HG03139 (cell line): ENCODE measurements at regions not wholly inside any gene's neighbourhood (a gene's known extent, or its start where the extent isn't known, plus 50 kb on each side); places are given as distances from the start of the nearest gene placed in this dataset.

Experiments used
- ATAC-seq: cut with Tn5 transposase; IDR thresholded peaks from one replicate; pipeline ENCODE4 v1.9.1; 2021; ENCODE audit not compliant: unreplicated experiment

DNA sequence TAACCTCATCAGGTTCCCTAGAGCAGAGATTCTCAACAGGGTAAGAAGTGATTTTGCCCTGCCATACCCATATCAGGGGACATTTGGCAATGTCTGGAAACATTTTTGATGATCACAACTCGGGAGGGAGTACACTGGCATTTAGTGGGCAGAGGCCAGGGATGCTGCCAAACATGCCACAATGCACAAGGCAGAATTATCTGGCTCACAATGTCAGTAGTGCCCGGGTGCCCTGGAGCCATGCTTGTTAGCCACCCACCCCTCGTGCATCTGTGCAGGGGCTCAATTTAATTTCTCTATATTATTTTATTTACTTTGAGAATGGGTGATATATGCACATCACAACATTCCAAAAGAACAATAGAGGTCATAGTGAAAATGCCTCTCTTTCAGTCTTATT is 82.0 kb upstream of the DHX15 start:
- ATAC-seq: no peak

DNA sequence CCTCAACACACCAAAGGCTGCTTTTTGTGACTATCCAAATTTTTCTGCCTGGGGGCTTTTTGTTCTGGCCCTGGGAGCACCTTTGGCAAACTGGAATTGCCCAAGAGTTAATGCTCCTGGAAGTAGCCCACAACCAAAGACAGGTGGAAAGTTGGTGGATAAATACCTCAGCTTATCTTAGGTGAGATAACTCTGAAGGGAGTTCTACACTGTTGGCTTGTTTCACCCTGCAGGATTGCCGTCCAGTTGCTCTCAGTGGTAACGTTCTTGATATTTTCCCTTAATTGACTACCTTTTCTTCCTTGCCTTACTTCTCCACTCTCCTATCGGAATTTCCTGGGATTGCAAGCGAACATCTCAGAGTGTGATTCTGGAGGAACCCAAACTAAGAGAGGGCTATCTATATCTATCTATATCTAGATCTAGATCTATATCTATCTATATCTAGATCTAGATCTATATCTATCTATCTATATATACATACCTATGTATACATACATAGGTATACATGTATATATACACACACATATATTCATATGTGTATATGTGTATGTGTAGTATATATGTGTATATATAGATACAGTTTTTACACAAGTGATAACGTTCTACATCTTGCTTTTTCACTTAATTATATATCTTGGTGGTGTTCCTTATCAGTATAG is 82.6 kb upstream of the DHX15 start:
- no peak for ATAC-seq

DNA sequence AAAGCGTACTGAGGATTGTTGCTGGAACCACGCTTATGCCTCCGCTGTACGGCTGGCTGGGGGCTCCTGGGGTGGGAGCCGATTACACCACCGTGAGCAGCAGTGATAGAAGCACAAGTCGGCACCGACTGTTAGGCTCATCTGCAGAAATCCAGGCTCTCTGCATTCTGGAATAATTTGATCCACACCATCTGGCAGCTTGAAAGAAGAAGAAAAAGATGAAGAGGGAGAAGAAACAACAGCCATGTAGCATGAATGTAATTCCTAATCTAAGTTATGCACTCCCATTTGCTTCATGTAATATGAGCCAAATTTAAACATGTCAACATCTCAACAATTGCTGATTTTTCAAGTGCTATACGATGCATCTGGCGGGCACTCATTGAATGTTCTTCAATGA is 84.6 kb upstream of the DHX15 start:
- no peak for ATAC-seq

DNA sequence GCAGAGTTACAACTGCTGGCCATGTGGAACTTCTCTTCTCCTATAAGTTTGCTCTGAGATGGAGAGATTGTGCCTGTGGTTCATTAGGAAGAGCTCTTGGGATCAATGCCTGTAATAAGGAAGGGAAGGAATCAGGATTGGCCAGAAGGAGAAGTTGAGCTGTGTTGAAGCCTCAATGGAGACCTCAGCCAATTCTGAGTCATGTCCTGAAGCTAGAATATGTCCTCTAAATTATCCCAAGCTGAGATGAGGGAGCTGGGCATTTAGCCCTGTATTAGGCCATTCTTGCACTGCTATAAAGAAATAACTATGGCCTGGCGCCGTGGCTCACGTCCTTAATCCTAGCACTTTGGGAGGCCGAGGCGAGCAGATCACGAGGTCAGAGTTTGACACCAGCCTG is 85.4 kb upstream of the DHX15 start:
- no peak for ATAC-seq

DNA sequence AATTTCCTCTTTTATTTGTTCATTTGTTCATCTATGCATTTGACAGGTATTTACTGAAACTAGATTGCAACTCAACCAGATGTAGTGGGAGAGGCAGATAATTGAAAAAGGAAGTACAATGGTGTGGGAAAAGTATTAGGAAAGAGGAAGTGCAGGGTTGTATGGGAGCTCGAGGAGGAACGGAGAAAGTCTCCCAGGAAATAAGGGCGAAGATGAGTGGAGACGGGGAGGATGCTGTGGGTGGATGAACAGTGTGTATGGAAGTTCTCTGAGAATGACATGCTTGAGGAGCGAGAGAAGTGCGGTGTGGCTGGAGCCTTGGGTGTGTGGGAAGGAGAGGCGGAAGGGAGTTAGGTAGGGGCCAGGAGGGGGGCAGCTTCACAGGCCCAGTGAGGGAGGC is 87.5 kb upstream of the DHX15 start:
- ATAC-seq: no peak

DNA sequence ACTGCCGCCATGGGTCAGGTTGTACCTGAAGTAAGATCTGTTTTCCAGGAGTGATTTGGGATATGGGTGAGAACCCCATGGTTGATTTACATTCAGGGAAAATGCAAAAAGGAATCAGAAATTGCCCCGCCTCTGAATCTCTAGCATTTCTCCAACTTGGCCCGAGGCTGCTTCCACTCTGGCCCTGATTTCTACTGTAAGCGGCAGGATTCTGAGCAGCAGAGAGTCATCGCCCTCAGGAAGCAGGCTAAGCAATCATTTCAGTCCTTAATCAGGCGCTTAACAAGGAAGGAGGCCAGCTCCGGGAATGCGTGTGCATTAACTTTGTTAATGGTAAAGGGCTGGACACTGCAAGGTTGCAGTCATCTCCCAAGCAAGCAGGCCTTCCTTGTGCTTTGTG is 88.5 kb upstream of the DHX15 start:
- no peak for ATAC-seq

DNA sequence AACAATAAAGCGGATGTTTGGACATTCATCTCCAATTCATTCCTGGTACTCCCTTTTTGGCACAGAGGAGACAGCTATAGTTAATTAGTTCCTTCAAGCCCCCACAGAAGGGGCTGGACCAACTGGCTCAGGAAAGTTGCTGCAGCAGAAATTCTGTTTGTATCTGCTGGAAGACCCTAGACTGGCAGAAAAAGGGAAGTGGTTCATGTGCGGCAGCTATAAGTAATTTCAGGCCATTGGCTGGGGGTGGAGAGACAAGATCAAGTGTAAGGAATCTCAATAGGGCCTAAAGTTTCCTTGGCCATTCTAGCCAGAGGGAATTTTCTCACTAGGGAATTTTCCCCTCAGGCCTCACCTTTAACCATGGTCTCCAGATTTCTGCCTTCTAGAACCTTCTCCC is 89.9 kb upstream of the DHX15 start:
- no peak for ATAC-seq

DNA sequence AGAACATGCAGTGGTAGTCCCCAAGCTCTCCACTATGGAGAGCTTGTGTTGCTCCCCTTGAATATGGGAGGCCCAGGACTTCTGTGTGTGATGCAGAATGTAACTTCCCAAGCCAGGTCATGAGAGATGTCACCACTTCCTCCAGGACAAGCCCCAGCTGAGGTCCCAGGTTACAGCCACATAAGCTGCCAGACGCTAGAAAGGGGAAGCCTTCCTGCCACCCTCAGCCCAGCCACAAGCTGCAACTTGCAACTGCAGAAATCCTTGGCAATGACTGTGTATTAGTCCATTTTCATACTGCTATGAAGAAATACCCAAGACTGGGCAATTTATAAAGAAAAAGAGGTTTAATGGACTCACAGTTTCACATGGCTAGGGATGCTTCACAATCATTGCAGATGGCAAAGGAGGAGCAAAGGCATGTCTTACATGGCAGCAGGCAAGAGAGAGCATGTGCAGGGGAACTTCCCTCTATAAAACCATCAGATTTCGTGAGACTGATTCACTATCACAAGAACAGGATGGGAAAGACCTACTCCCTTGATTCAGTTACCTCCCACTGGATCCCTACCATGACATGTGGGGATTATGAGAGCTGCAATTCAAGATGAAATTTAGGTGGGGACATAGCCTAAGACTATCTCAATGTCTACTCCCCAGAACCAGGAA is 91.5 kb upstream of the DHX15 start:
- no peak for ATAC-seq

DNA sequence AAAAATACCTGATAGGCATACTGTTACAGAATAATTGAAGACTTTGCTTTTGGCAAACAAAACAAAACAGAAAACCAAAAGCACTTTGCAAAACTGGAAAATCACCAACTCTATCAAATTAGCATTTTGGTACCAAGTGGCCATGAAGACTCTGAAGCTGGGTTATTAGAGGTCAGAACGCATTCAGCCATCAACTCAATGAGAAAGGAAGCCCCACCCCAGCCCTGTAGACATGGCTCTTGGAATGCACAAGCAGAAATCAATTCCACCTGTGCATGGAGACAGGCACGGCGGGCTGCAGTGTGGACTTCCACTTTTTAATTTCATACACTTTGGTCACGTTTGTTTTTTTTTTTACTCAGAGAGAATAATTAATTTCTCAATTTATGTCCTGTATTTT is 93.6 kb upstream of the DHX15 start:
- ATAC-seq: no peak

DNA sequence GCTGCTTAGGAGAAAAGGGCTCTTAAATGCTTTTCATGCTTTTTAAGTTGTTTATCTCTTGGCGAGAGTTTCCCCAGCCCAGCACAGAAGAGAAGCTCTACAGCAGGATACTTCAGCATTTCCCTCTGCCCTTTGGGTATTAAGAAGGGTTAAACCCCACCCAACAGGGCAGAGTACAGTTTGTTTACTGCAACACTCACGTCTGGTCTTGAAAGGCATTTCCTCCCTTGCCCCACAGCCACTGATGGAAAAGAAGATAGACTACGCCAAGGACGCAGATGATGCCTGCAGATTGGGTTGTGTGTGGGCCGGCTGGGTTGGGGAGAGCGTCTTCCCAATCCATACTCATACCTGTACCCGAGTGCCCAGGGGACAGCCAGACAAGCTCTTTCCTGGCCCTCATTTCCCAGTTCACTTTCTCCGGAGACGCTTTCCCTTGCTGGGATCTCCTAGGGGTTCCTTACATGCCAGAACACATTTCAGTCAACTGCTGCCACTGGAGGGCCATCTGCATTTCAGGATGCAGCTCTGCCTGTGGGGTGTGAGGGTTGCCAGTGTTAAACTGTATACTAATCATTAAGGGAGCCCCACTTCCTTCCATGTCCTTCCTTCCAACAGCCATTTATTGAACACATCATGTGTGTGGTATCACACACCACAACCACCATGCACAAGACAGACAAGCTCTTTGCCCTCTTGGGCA is 96.5 kb upstream of the DHX15 start:
- no peak for ATAC-seq

DNA sequence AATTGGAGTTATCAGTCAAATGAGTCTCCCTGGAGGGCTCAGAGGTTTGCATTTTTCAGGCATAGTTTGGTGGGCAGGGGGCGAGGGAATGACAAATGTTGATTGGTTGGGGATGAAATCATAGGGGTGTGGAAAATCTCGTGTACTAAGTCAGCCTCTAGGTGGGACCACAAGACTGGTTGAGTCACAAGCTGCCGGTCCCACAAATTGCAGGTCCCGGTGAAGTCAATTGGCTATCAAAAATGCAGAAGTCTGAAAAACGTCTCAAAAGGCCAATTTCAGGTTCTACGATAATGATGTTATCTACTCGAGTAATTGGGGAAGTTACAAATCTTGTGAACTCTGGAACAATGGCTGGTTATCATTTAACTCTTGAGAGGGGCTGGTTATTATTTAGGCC is 98.8 kb upstream of the DHX15 start:
- ATAC-seq: no peak

DNA sequence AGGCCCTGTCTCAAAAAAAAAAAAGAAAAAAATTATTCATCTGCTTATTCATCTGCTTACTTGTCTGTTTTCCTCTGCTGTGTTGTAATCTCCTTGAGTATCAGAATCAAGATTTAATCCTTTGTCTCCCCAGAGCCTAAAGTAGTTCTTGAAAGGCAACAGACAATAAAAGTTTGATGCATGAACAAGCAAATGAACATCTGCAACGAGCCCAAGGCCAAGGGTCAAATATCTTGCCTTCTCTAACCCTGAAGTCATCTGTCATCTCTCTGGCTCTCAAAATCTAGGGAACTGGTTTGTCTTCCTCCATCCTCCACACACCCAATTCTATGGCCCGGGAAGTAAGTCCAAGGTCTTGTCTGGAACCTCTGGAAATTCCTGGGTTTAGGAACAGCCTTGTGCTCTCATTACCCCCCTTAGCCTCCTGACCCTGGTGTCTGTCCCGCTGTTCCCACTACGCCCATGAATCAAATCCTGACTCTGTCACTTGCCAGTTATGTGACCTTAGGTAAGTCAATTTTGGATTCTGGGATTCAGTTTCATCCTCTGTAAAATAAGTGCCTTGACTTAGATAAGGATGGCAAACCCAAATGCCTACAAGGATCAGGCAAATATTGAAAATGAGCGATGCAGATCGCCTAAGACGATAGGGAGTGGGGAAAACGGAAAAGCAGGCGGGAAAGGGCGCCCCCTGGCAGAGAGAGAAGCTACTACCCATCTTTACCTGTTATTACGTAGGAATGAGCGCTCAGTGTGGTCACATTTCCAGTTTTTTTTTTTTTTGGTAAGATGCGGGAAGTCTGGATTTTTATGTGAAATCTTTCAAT is 102.7 kb upstream of the DHX15 start:
- ATAC-seq: no peak

DNA sequence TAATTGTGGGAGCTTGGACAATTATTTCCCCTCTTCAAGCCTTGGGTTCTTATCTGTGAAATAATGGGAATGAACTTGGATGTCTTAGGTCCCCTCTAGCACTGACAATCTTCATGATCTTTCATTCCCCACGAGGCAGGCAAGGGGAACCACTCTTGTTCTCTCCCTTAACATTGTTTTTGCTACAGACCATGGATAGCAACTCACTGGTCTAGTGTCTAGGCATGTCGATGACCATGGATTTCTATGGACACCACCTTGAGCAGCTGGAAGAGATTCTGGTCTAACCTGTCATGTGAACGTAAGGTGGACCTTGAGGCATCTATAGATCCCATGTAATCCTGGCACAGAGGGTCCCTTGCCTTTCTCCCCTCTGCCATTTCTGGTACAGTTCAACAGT is 104.1 kb upstream of the DHX15 start:
- no peak for ATAC-seq

DNA sequence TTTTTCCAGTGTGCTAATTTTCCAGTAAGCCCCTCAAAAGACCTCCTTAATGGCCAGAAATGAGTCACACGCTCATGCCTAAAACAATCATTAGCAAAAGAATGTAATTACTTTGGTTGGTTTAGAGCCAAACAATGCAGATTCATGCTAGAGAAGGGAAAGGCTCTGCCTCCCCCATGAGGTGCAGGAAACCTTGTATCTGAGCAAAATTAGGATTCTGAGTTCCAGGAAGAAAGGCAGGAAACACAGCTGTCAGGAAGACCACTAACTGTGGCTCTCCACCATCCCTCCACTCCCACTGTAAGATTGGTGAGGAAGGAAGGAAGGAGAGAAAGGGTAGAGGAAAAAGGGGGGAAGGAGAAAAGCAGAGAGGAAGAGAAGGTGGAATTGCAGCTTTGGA is 104.9 kb upstream of the DHX15 start:
- ATAC-seq: no peak

DNA sequence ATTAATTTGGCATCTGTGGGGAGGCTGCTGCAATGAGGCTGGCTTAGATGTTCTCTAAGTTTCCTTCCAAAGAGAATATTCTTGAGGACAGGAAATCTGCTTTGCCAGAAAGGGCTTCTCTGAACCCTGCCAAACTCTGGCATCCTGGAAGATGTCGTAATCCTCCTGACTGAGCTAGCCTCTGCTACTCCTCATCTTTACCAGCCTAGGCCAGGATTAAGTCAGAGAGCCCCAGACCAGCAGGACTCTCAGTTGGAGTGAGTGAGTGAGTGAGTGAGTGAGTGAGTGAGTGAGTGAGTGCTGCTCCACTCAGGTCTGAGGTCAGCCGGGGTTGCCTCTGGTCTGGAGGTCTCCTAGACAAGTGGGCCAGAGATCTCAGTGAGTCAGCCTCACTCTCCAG is 104.9 kb upstream of the SOD3 start:
- no peak for ATAC-seq

DNA sequence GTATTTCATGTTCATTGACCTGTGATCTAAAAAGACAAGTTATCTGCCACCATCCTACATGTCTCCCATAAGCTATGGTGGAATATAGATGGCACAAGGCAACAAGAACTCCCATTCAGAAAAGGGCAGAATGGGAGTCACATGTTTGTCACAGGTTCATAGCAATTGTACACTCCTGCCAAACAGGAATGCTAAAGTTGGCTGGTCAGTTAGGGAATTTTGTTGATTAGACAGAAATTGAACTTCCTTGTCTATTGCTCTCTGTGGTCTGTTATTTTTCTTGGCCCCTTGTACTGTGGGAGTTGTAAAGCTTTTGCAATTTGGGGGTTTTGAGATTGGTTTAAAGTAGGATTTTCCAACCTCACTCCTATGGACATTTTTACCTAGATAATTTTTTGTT is 101.7 kb upstream of the SOD3 start:
- ATAC-seq: no peak

DNA sequence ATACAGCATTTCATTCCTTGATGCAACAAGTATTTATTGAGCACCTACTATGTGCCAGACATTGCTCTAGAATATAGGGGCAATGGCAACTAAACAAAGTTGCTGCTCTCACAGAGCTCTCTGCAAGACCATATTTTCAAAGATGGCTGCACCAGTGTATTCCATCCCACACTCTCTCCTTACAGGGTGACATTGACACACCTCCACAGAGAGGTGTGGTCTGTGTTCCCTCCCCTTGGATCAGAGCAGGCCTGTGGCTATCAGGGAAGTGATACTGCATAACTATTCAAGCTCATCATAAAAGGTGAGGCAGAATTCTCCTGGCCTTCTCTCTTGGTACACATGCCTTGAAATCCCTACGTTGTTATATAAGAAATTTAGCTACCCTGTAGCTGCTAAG is 95.3 kb upstream of the SOD3 start:
- ATAC-seq: no peak

DNA sequence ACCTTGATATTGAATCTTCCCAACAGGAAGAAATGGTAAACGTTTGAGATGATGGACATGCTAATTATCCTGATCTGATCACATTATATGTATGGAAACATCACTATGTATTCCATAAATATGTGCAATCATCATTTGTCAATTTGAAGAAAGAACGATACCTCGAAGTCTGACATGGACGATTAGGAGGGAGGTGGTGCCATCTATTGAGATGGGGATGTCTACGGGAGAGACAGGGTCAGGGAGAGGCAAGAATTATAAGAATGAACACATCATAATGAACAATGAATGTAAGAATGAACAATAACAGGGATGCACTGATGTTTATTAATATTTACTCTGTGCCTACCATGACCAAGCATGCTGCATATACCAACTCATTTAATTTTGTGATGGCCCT is 93.7 kb upstream of the SOD3 start:
- ATAC-seq: no peak

DNA sequence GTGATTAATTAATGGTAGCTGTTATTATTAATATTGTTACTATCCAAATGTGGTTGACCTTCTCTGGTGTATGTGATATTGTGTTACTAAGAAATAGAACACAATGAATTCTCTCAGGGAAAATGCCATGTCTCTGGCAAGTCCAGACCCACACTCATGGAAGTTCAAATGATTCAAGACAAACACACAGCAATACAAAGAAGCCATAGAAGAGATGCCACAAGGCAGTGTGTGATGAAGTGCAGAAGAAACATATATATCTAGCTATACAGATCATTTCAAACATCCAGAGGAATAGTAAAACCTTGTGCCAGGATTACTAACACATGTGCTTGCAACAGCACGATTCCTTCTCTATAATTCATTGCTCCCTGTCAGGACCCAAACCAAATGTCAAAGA is 93.1 kb upstream of the SOD3 start:
- no peak for ATAC-seq

DNA sequence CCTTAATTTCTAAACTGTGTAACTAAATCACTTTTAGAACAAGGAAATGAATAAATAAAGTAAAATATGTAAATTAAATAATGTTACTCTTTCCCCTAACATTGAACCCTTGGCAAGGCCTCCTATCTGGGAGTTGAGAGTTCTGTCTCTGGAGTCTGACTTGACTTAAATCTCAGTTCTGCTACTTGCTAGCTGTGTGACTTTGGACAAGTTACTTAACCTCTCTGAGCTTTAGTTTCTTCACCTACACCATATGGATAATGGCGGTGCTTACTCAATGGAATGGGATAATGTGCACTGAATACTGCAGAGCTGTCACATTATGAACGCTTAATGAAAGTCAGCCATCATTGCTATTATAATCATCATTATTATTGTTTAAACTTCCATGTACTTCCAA is 92.1 kb upstream of the SOD3 start:
- no peak for ATAC-seq

DNA sequence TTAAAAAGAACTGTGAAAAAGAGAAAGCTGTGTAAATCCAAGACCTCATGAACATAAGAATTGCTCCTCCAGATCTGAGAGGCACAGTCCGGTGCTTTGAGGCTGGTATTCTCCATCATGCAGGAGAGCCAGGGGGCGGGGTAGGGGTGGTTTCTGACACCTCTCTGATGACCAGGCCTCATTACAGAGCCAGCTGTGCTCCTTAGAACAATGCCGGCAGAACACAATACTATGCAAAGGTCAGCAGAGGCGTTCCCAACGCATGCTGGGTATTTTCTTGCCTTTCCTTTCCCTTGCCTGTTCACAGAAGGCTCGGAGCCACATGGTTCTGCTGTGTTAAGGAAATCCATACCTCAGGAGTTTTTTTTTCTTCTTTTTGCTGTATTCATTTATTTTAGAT is 91.2 kb upstream of the SOD3 start:
- ATAC-seq: no peak
